Endothelial cell of umbilical vein (primary cell): ENCODE measurements at regions not wholly inside any gene's neighbourhood (a gene's known extent, or its start where the extent isn't known, plus 50 kb on each side); places are given as distances from the start of the nearest gene placed in this dataset.

Source experiments
- BruUV-seq: library from RNA; stranded (reverse); fragments of 400-500 nt; replicated peaks from 2 replicates; lab custom pipeline; 2021; lab: Mats Ljungman, UMichigan
- CTCF ChIA-PET: fragments of 300-600, 350-600 bp; sonication (Branson Sonifier 250); formaldehyde crosslinking; loops from one replicate; lab custom pipeline; 2021; ENCODE audit warnings: antibody characterized with exemption, inconsistent platforms; lab: Charles Lee
- POLR2A ChIA-PET: fragments of 300-600, 350-600 bp; sonication (Branson Sonifier 250); formaldehyde crosslinking; loops from one replicate; lab custom pipeline; 2021; ENCODE audit warnings: antibody characterized with exemption, inconsistent platforms; lab: Charles Lee
- DNase-seq: peaks from one replicate; pipeline ENCODE4 v3.0.0-alpha.2; 2011; ENCODE audit warnings: low read depth, low spot score
- FAIRE-seq: peaks from 2 replicates; lab custom pipeline; 2011; peaks lifted over from hg19 to GRCh38; lab: Jason Lieb, UNC
- H2AFZ ChIP-seq: 2 replicates; pipeline ENCODE4 v1.6.0; 2012; ENCODE audit warnings: low read depth, low read length, control low read depth, inconsistent platforms
- H3K27ac ChIP-seq: 2 replicates; pipeline ENCODE4 v1.5.1; 2011; ENCODE audit warnings: low read depth, mild to moderate bottlenecking, control low read depth, low read length, moderate library complexity; ENCODE audit not compliant: insufficient read depth
- H3K27me3 ChIP-seq, 2 experiments: 2 replicates each; pipeline versions ENCODE4 v1.6.0 to v1.6.1; 2011; ENCODE audit warnings: low read length in 2 of 2, mixed read lengths in 1 of 2; ENCODE audit not compliant: control insufficient read depth in 2 of 2, insufficient read depth in 2 of 2
- H3K36me3 ChIP-seq, 2 experiments: 2 replicates in 1 of 2; 3 replicates in 1 of 2; pipeline ENCODE4 v1.5.1; 2011; ENCODE audit warnings: low read length in 2 of 2, mild to moderate bottlenecking in 1 of 2, moderate library complexity in 1 of 2; ENCODE audit not compliant: control insufficient read depth in 2 of 2, insufficient read depth in 2 of 2; ENCODE audit errors: extremely low read depth in 1 of 2
- H3K4me1 ChIP-seq: 3 replicates; pipeline ENCODE4 v1.5.1; 2011; ENCODE audit warnings: mild to moderate bottlenecking, low read length; ENCODE audit not compliant: control insufficient read depth, insufficient read depth; ENCODE audit errors: extremely low read depth
- H3K4me2 ChIP-seq: 2 replicates; pipeline ENCODE4 v1.6.1; 2011; ENCODE audit warnings: low read length, control low read depth, mixed read lengths; ENCODE audit not compliant: insufficient read depth
- H3K4me3 ChIP-seq, 3 experiments: fragments of 200-600 bp in 1 of 3; sonication (generic), shearing (Covaris generic) in 1 of 3; replicated peaks in 1 of 3; 2 replicates each; pipeline ENCODE4 v1.5.1; 2011 to 2016; ENCODE audit warnings: control low read depth in 3 of 3, low read length in 3 of 3, mild to moderate bottlenecking in 2 of 3, inconsistent platforms in 1 of 3, low read depth in 1 of 3, moderate library complexity in 1 of 3; ENCODE audit not compliant: insufficient read depth in 1 of 3
- H3K79me2 ChIP-seq: 2 replicates; pipeline ENCODE4 v1.6.0; 2012; ENCODE audit warnings: low read length, inconsistent platforms; ENCODE audit not compliant: control insufficient read depth, insufficient read depth
- H3K9ac ChIP-seq: replicated peaks from 2 replicates; pipeline ENCODE3; 2011; ENCODE audit warnings: low read length, control low read depth; ENCODE audit not compliant: insufficient read depth; ENCODE audit errors: extremely low read depth
- H3K9me1 ChIP-seq: replicated peaks from 3 replicates; pipeline ENCODE4 v1.6.0; 2011; ENCODE audit warnings: mild to moderate bottlenecking, low read length; ENCODE audit not compliant: control insufficient read depth, insufficient read depth; ENCODE audit errors: extremely low read depth
- H3K9me3 ChIP-seq: replicated peaks from 2 replicates; pipeline ENCODE4 v1.5.1; 2012; ENCODE audit warnings: low read length, inconsistent platforms; ENCODE audit not compliant: control insufficient read depth, insufficient read depth
- H4K20me1 ChIP-seq: replicated peaks from 2 replicates; pipeline ENCODE3; 2011; ENCODE audit warnings: mild to moderate bottlenecking, low read length; ENCODE audit not compliant: control insufficient read depth, insufficient read depth; ENCODE audit errors: extremely low read depth
- EZH2 ChIP-seq: IDR thresholded peaks from 2 replicates; pipeline ENCODE4 v1.6.1; 2012; ENCODE audit warnings: borderline replicate concordance, low read depth, mild to moderate bottlenecking, moderate library complexity, low read length, inconsistent platforms; ENCODE audit not compliant: severe bottlenecking
- FOS ChIP-seq: IDR thresholded peaks from 2 replicates; pipeline ENCODE4 v1.6.1; 2011; ENCODE audit warnings: mild to moderate bottlenecking, low read length, moderate library complexity, borderline replicate concordance; ENCODE audit not compliant: insufficient read depth
- GATA2 ChIP-seq: IDR thresholded peaks from 2 replicates; pipeline ENCODE4 v1.7.0; 2011; ENCODE audit warnings: low read depth, mild to moderate bottlenecking, moderate library complexity, mixed read lengths, low read length; ENCODE audit not compliant: insufficient read length, insufficient read depth
- JUN ChIP-seq: IDR thresholded peaks from 2 replicates; pipeline ENCODE4 v1.6.1; 2011; ENCODE audit warnings: borderline replicate concordance, low read depth; ENCODE audit not compliant: insufficient read length, insufficient read depth
- MYC ChIP-seq: IDR thresholded peaks from one replicate; pipeline ENCODE4 v1.6.1; 2011; ENCODE audit warnings: mild to moderate bottlenecking, low read depth, low read length
- POLR2A ChIP-seq: IDR thresholded peaks from 2 replicates; pipeline ENCODE4 v1.6.1; 2012; ENCODE audit warnings: low read depth, mild to moderate bottlenecking, control low read depth, low read length
- POLR2AphosphoS5 ChIP-seq: IDR thresholded peaks from 2 replicates; pipeline ENCODE4 v1.6.1; 2012; ENCODE audit warnings: low read depth, mild to moderate bottlenecking, control low read depth, low read length, moderate library complexity; ENCODE audit not compliant: insufficient read depth
- dilution Hi-C: fragments of 300-500 bp; cut with MboI; formaldehyde crosslinking; loops from one replicate; pipeline ENCODE4 v1.15.0; 2019; ENCODE audit warnings: low sequenced_read_pairs; ENCODE audit not compliant: extremely low pct_ligation_motif_present
- intact Hi-C: fragments of 100-400 bp; cut with micrococcal nuclease; formaldehyde crosslinking; loops from one replicate; pipeline ENCODE4 v1.10.0; 2022
- TF ChIP-seq, protein P1 (sequence below): IDR thresholded peaks from 2 replicates; pipeline ENCODE4 v1.6.1; 2011; ENCODE audit not compliant: insufficient read depth, insufficient read length
- TF ChIP-seq, protein P2 (sequence below), 2 donors: IDR thresholded peaks; 1 replicate in 1 of 2; 2 replicates in 1 of 2; pipeline ENCODE4 v1.5.1; 2011; ENCODE audit warnings: low read length in 2 of 2, mild to moderate bottlenecking in 2 of 2, moderate library complexity in 2 of 2, control low read depth in 1 of 2, inconsistent platforms in 1 of 2, low read depth in 1 of 2; ENCODE audit not compliant: insufficient read depth in 1 of 2; ENCODE audit errors: extremely low read depth in 1 of 2

DNA sequence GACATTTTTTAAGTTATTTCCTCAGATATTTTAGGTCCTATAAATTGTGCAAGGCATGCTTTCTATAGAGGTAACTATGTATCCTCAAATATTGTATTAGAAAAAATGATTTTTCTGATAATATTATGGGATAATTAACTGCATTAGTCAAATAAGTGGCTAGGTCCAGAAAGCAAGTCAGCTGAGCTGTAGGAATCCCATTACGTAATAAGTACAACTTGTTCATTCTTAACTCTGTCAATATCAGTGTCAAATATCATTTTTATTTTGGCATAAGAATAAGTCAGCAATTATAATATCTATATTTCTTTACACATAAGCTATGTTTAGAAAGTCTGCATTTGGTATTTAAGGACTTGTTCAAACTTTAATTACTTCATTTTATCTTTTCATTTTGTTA, 830.9 kb upstream of the GJE1 start:
- TF ChIP-seq POLR2AphosphoS5 = no peak
- TF ChIP-seq, protein P1, sequence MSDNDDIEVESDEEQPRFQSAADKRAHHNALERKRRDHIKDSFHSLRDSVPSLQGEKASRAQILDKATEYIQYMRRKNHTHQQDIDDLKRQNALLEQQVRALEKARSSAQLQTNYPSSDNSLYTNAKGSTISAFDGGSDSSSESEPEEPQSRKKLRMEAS = no peak
- TF ChIP-seq EZH2 = no peak
- no peak for TF ChIP-seq FOS
- TF ChIP-seq POLR2A = no peak
- TF ChIP-seq MYC = no peak
- no peak for TF ChIP-seq GATA2
- TF ChIP-seq, protein P2, sequence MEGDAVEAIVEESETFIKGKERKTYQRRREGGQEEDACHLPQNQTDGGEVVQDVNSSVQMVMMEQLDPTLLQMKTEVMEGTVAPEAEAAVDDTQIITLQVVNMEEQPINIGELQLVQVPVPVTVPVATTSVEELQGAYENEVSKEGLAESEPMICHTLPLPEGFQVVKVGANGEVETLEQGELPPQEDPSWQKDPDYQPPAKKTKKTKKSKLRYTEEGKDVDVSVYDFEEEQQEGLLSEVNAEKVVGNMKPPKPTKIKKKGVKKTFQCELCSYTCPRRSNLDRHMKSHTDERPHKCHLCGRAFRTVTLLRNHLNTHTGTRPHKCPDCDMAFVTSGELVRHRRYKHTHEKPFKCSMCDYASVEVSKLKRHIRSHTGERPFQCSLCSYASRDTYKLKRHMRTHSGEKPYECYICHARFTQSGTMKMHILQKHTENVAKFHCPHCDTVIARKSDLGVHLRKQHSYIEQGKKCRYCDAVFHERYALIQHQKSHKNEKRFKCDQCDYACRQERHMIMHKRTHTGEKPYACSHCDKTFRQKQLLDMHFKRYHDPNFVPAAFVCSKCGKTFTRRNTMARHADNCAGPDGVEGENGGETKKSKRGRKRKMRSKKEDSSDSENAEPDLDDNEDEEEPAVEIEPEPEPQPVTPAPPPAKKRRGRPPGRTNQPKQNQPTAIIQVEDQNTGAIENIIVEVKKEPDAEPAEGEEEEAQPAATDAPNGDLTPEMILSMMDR (IDR thresholded peaks at IDR 0.05; ENCODE audit: extremely low read depth in 1 of 2, insufficient read depth in 1 of 2, low read depth in 1 of 2, low read length in 2 of 2) = no peak
- TF ChIP-seq JUN = no peak
- H3K27me3 ChIP-seq = no peaks in the 10 kb centered on the region
- no peaks in the 10 kb centered on the region for H4K20me1 ChIP-seq
- ChIA-PET POLR2A (no interaction called here), CTCF (interaction anchor here (1.4 kb wide), 1 partner anchor 10 kb away, joined by 3 read pairs; no protein-coding TSS in a partner anchor)
- dilution Hi-C loops = no loop called here
- FAIRE-seq (no peak), DNase-seq (no peak)
- H3K9ac ChIP-seq = no peak overlapping the region
- H3K9me1 ChIP-seq = no peaks in the 10 kb centered on the region
- H3K9me3 ChIP-seq = no peaks in the 10 kb centered on the region
- intact Hi-C loops = no loop called here
- no peak overlapping the region for H3K4me3 ChIP-seq
- no peak overlapping the region for H3K4me2 ChIP-seq
- BruUV-seq = no TSS peak
- no peaks in the 10 kb centered on the region for H3K4me1 ChIP-seq
- no peak overlapping the region for H3K27ac ChIP-seq
- no peaks in the 10 kb centered on the region for H3K36me3 ChIP-seq
- no peaks in the 10 kb centered on the region for H3K79me2 ChIP-seq
- no peak overlapping the region for H2AFZ ChIP-seq
